22Rv1 (cell line): ENCODE measurements at regions not wholly inside any gene's neighbourhood (a gene's known extent, or its start where the extent isn't known, plus 50 kb on each side); places are given as distances from the start of the nearest gene placed in this dataset.

Experiments used
- H3K27ac ChIP-seq: fragments of 450-650 bp; 2 replicates; pipeline ENCODE4 v1.5.1; 2017
- ZFX ChIP-seq: fragments of 450-650 bp; IDR thresholded peaks from 2 replicates; pipeline ENCODE4 v1.6.1; 2017; ENCODE audit warnings: antibody characterized with exemption, borderline replicate concordance
- TF ChIP-seq, protein P1 (sequence below): fragments of 450-650 bp; IDR thresholded peaks from 2 replicates; pipeline ENCODE4 v1.5.1; 2017; ENCODE audit warnings: mild to moderate bottlenecking

DNA sequence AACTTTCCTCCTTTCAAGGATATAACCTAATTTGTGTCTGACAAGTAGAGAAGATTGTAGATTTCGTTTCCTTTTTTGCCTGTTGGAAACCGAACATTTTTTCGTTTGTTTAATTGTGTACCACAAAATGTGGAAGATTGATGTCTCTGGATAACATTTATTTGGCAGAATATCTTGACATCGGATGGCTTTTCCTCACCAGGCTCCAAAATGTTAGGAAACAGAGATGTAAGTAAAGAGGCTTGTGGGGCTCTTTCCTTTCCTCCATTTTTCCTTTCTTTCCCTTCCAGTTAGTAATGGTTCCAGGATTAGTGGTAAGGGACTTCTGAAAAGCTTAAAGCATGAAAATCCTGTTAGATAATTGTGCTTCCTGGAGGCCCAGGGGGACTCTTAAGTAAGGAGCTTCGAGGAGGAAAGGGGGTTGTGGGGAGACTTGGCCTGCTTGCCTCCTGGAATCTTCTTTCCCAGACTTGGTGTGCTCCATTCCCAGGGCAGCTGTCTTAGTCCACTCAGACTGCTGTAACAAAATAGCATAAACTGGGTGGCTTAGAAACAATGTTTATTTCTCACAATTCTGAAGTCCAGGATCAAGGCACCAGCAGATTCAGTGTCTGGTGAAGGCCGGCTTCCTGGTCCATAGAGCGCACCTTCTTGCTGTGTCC, 243.1 kb upstream of the PWP1 start:
- TF ChIP-seq, protein P1, sequence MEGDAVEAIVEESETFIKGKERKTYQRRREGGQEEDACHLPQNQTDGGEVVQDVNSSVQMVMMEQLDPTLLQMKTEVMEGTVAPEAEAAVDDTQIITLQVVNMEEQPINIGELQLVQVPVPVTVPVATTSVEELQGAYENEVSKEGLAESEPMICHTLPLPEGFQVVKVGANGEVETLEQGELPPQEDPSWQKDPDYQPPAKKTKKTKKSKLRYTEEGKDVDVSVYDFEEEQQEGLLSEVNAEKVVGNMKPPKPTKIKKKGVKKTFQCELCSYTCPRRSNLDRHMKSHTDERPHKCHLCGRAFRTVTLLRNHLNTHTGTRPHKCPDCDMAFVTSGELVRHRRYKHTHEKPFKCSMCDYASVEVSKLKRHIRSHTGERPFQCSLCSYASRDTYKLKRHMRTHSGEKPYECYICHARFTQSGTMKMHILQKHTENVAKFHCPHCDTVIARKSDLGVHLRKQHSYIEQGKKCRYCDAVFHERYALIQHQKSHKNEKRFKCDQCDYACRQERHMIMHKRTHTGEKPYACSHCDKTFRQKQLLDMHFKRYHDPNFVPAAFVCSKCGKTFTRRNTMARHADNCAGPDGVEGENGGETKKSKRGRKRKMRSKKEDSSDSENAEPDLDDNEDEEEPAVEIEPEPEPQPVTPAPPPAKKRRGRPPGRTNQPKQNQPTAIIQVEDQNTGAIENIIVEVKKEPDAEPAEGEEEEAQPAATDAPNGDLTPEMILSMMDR: no peak
- no peak for TF ChIP-seq ZFX
- no peak overlapping the region for H3K27ac ChIP-seq

DNA sequence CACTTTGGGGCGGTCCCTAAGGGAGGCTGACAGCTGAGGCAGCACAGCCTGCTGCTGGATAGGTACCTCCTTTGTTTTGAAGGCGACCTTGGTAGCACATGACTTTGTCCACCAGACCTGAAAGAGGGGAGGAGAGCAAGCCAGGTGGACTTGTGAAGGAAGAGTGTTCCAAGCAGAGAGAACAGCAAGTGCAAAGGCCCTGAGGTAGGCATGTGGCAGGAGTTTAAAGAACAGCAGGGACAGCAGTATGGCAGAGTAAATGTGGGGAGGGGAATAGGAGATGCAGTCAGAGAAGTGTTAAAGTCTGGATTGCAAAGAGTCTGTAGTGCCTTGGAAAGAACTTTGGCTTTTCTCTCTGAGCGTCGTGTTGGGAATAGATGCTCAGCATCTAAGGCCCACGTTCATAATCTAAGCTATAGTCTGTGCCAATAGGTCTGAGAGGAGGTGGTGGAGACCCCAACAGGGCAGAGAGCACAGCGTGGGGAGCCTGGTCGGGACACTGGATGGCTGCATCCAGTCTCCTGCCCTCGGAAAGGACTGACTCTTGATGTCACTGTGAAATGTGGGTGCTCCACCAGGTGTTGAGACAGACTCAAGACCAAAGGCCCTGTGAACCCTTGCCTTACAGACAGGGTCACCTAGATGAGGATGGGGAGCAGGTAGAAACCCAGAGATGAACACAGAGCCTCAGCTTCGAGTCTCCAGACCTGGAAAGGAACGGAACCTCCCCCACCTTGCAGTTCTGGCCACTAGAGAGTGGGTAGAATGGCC, 242.1 kb upstream of the PWP1 start:
- TF ChIP-seq, protein P1: no peak
- no peak for TF ChIP-seq ZFX
- H3K27ac ChIP-seq: no peak overlapping the region

DNA sequence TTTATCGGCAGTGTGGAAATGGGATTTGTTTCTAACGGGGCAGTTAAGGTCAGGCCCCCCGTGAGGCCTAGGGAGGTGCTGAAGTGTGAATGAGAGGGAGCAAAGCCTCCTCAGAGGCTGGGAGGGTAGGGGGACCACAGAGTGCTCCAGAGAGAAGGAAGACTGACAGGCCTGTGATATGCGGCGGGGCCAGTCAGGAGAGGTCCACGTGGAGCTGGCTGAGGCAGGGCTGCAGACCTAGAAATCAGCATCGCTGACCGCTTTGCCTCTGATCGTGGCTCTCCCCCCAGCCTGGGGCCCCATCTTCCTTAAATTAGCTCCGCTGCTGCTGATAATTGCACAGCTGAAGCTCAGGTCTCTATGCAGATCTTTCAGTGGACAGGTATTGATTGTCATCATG, 240.8 kb upstream of the PWP1 start:
- TF ChIP-seq, protein P1: no peak
- no peak for TF ChIP-seq ZFX

DNA sequence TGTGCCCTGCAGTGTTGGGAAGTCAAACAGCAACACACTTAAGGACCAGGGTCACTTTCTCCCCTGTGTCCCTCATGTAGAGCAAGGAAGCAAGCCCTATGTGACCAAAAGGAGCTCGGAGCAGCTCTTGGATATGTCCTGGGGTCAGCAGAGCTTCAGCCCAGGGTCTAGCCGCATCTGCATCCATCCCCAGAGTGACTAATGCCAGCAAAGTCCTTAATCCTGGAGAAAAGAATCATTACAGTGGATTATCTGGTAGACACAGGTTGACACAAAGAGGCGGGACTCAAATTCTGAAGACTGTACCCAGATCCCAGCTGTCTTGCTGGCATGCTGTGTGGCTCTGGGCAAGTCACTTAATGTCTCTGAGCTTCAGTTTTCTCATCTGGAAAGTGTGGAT, 239.1 kb upstream of the PWP1 start:
- no peak for TF ChIP-seq ZFX
- TF ChIP-seq, protein P1: no peak
- H3K27ac ChIP-seq: no peak overlapping the region

More for the DNA sequence above, 240.8 kb upstream of the PWP1 start:
- H3K27ac ChIP-seq: no peak overlapping the region

DNA sequence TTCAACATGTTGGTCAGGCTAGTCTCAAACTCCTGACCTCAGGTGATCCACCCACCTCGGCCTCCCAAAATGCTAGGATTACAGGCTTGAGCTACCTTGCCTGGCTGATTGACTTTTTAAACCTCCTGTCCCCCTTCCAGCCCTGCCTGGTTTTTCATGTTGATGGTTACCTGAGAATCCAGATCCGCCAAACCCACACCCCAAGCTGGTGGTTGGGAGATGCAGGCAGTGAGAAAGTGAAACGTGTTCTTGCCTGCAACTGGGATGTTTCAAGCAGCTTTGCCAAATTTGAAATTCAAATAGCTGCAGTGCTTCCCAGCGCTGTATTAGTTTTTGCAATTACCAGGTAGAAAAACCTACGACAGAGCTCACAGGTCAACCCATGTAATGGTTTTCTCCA, 238.3 kb upstream of the PWP1 start:
- H3K27ac ChIP-seq: no peak overlapping the region
- TF ChIP-seq, protein P1: no peak
- TF ChIP-seq ZFX: no peak

DNA sequence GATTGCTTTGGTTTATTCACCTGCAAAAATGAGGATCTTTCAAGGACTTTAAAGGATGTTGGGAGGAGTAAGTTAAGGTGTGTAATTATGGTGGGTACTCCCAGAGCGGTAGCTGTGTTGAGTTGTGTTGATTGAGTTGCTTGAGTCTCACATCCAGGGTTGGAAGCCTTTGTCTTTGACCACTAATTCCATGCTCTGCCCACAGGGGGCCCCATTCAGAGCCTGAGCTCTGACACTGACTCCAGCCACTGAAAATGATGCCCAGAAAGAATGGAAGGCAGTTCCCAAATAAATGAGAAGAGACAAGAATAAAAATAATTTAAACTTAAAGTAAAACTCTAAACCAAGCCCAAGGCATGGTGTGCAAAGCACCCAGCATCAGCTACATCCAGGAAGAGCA, 237.4 kb upstream of the PWP1 start:
- no peak overlapping the region for H3K27ac ChIP-seq
- TF ChIP-seq, protein P1: peak; percentile 71
- no peak for TF ChIP-seq ZFX

DNA sequence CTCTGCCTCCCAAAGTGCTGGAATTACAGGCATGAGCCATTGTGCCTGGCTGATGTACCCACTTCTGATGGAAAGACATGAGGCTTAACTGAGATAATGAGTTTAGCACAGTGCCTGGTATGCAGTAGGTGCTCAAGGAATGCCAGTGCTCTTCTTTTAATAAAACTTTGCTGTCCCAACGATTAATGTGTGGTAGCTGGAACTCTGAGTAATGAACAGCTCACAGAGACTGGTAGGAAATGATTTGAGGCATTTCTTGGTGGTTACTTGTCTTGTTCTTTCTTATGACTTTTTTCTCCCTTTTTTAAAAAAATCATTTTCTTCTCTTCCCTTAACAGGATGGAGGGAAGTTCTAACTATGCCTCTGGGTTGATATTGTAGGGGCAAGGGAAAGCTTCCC, 235.7 kb upstream of the PWP1 start:
- TF ChIP-seq ZFX: no peak
- TF ChIP-seq, protein P1: no peak
- H3K27ac ChIP-seq: no peak overlapping the region
